ENCODE measurements at regions not wholly inside any gene's neighbourhood (a gene's known extent, or its start where the extent isn't known, plus 50 kb on each side); places are given as distances from the start of the nearest gene placed in this dataset.

- no peak overlapping the region for H3K27ac ChIP-seq
- intact Hi-C loops (cut with DNase I): no loop called here
- no peak for DNase-seq
- H3K4me3 ChIP-seq: no peak overlapping the region
- H3K36me3 ChIP-seq (replicated peaks in 1 of 2): no peaks in the 10 kb centered on the region
- H3K9me3 ChIP-seq (replicated peaks in 1 of 3): no peaks in the 10 kb centered on the region
- no peaks in the 10 kb centered on the region for H3K27me3 ChIP-seq
- WGBS, 4 donors: 73 to 79% (median 77%) methylated on average over 5 of the region's 5 CpGs
- TF ChIP-seq POLR2A (IDR thresholded peaks at IDR 0.05) (no peak), CTCF (IDR thresholded peaks at IDR 0.05) (no peak)
- H3K4me1 ChIP-seq (replicated peaks in 1 of 2): no peaks in the 10 kb centered on the region
These were observed 382.2 kb upstream of the ESRRG start for GRCh38 chr1:217105437-217105836.

DNA sequence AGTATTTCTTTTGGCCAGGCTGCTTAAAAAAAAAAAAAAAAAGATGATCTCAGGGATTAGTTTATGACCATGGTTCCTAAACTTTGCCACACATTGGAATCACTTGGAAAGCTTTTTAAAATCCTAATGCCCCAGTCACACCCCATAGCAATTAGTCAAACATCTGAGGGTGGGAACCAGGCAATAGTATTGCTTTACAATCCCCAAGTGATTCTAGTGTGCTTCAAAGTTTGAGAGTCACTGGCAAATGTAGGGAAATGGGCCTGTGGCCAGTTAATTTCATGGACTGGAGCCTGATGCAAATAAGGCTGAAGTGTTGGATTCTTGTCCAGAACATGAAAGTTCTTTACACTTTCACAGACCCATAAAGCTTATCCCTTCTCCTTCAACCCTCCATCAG, 374.6 kb upstream of the ESRRG start:
- no peaks in the 10 kb centered on the region for H3K9me3 ChIP-seq (replicated peaks in 1 of 3)
- no peak for DNase-seq
- TF ChIP-seq CTCF (IDR thresholded peaks at IDR 0.05): no peak
- no peak for TF ChIP-seq POLR2A (IDR thresholded peaks at IDR 0.05)
- H3K36me3 ChIP-seq (replicated peaks in 1 of 2): no peaks in the 10 kb centered on the region
- H3K27me3 ChIP-seq: no peaks in the 10 kb centered on the region
- H3K27ac ChIP-seq: no peak overlapping the region
- intact Hi-C loops (cut with DNase I): no loop called here
- H3K4me1 ChIP-seq (replicated peaks in 1 of 2): no peaks in the 10 kb centered on the region
- no peak overlapping the region for H3K4me3 ChIP-seq

- no peaks in the 10 kb centered on the region for H3K27me3 ChIP-seq
- intact Hi-C loops (cut with DNase I): no loop called here
- H3K36me3 ChIP-seq (replicated peaks in 1 of 2): no peaks in the 10 kb centered on the region
- no peak overlapping the region for H3K4me3 ChIP-seq
- DNase-seq: no peak
- 87 to 91% (median 88%) methylated on average over 7 of the region's 7 CpGs for WGBS, 4 donors
- H3K4me1 ChIP-seq (replicated peaks in 1 of 2): no peaks in the 10 kb centered on the region
- no peaks in the 10 kb centered on the region for H3K9me3 ChIP-seq (replicated peaks in 1 of 3)
- no peak overlapping the region for H3K27ac ChIP-seq
- TF ChIP-seq POLR2A (IDR thresholded peaks at IDR 0.05) (no peak), CTCF (IDR thresholded peaks at IDR 0.05) (no peak)
These were observed 373.0 kb upstream of the ESRRG start for GRCh38 chr1:217096200-217096599.

DNA sequence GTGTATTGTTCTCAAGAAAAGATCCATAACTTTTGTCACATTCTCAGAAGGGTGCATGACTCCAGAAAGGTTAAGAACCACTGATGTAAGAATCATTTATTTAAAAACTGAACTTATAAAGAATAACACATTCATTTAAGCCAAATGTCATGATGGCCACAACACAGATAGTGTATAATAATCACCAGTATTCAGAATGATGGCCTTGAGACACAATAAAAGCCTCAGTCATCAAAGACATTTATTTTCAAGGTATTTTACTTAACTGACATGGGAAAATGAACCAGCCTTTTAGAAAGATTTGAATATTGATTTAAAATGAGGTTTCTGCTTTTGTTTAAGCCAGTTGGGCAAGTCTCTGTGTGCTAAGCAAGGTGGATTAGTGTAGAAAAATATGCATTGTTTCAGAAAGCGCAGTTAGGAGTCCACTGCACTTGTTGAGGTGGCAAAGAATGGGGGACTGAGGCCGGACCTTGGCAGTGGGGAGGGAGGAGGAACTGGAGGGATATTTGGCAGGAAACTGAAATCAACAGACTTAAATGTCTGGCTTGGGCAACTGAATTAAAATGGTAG, 371.9 kb upstream of the ESRRG start:
- TF ChIP-seq POLR2A (IDR thresholded peaks at IDR 0.05) (no peak), CTCF (IDR thresholded peaks at IDR 0.05) (no peak)
- intact Hi-C loops (cut with DNase I): no loop called here
- no peaks in the 10 kb centered on the region for H3K36me3 ChIP-seq (replicated peaks in 1 of 2)
- no peak overlapping the region for H3K4me3 ChIP-seq
- H3K9me3 ChIP-seq (replicated peaks in 1 of 3): no peaks in the 10 kb centered on the region
- H3K27me3 ChIP-seq: no peaks in the 10 kb centered on the region
- H3K27ac ChIP-seq: no peak overlapping the region
- no peak for DNase-seq
- WGBS, 4 donors: 76 to 86% (median 82%) methylated on average over 2 of the region's 2 CpGs
- H3K4me1 ChIP-seq (replicated peaks in 1 of 2): no peaks in the 10 kb centered on the region

Measured in adrenal gland (tissue), 9 donors.